ENCODE measurements at regions not wholly inside any gene's neighbourhood (a gene's known extent, or its start where the extent isn't known, plus 50 kb on each side); places are given as distances from the start of the nearest gene placed in this dataset.

GRCh38 chr13:47136504-47136941 lies 239.7 kb upstream of the HTR2A start:
- no peak for DNase-seq
- H3K4me3 ChIP-seq, result no peak overlapping the region
- intact Hi-C loops (cut with DNase I, micrococcal nuclease), result no loop called here
- no peak for TF ChIP-seq CTCF (IDR thresholded peaks at IDR 0.05)
- no peaks in the 10 kb centered on the region for H3K9me3 ChIP-seq
- no peak for ATAC-seq
- H3K36me3 ChIP-seq (ENCODE audit: low read depth), result no peaks in the 10 kb centered on the region
- H3K4me1 ChIP-seq (ENCODE audit: low read depth), result no peaks in the 10 kb centered on the region

GRCh38 chr13:47135800-47136503 lies 239.1 kb upstream of the HTR2A start:
- H3K9me3 ChIP-seq, result no peaks in the 10 kb centered on the region
- intact Hi-C loops (cut with DNase I, micrococcal nuclease), result no loop called here
- no peak for ATAC-seq
- no peak overlapping the region for H3K4me3 ChIP-seq
- no peak for TF ChIP-seq CTCF (IDR thresholded peaks at IDR 0.05)
- H3K4me1 ChIP-seq (ENCODE audit: low read depth), result no peaks in the 10 kb centered on the region
- H3K36me3 ChIP-seq (ENCODE audit: low read depth), result no peaks in the 10 kb centered on the region
- no peak for DNase-seq

GRCh38 chr13:47134939-47135489 lies 238.2 kb upstream of the HTR2A start:
- Histone ChIP-seq H3K4me1 (ENCODE audit: low read depth) (no peaks in the 10 kb centered on the region), H3K9me3 (no peaks in the 10 kb centered on the region), H3K4me3 (no peak overlapping the region), H3K36me3 (ENCODE audit: low read depth) (no peaks in the 10 kb centered on the region)
- ATAC-seq, result no peak
- DNase-seq, result no peak
- intact Hi-C loops (cut with DNase I, micrococcal nuclease), result no loop called here
- no peak for TF ChIP-seq CTCF (IDR thresholded peaks at IDR 0.05)

GRCh38 chr13:47133011-47133445 lies 236.2 kb upstream of the HTR2A start:
- ATAC-seq (no peak), DNase-seq (no peak)
- intact Hi-C loops (cut with DNase I, micrococcal nuclease), result no loop called here
- Histone ChIP-seq H3K9me3 (no peaks in the 10 kb centered on the region), H3K4me1 (ENCODE audit: low read depth) (no peaks in the 10 kb centered on the region), H3K36me3 (ENCODE audit: low read depth) (no peaks in the 10 kb centered on the region), H3K4me3 (no peak overlapping the region)
- no peak for TF ChIP-seq CTCF (IDR thresholded peaks at IDR 0.05)

- intact Hi-C loops (cut with DNase I, micrococcal nuclease), result no loop called here
- Histone ChIP-seq H3K4me1 (ENCODE audit: low read depth) (no peaks in the 10 kb centered on the region), H3K36me3 (ENCODE audit: low read depth) (no peaks in the 10 kb centered on the region), H3K9me3 (no peaks in the 10 kb centered on the region), H3K4me3 (no peak overlapping the region)
- DNase-seq (no peak), ATAC-seq (no peak)
- no peak for TF ChIP-seq CTCF (IDR thresholded peaks at IDR 0.05)
Measured at GRCh38 chr13:47129461-47129860, 232.6 kb upstream of the HTR2A start.
